Testis (tissue), 2 donors: ENCODE measurements at regions not wholly inside any gene's neighbourhood (a gene's known extent, or its start where the extent isn't known, plus 50 kb on each side); places are given as distances from the start of the nearest gene placed in this dataset.

Experiments
- DNase-seq: peaks from one replicate; pipeline ENCODE4 v3.0.0-alpha.2; 2019
- H3K27ac ChIP-seq, 2 donors: fragments of 200-600 bp; sonication (generic); one replicate each; pipeline ENCODE4 v1.5.1; 2019
- H3K27me3 ChIP-seq: fragments of 200-600 bp; sonication (generic); one replicate; pipeline ENCODE4 v1.5.1; 2019
- H3K36me3 ChIP-seq: fragments of 200-600 bp; sonication (generic); one replicate; pipeline ENCODE4 v1.5.1; 2017; ENCODE audit warnings: low read depth; ENCODE audit errors: missing control alignments
- H3K4me1 ChIP-seq: fragments of 200-600 bp; sonication (generic); one replicate; pipeline ENCODE4 v1.5.1; 2019
- H3K4me3 ChIP-seq, 2 donors: fragments of 200-600 bp; sonication (generic); one replicate each; pipeline ENCODE4 v1.5.1; 2017 to 2019
- H3K9me3 ChIP-seq: fragments of 200-600 bp; sonication (generic); one replicate; pipeline ENCODE4 v1.5.1; 2017
- CTCF ChIP-seq, 3 experiments: fragments of 450-650 bp in 2 of 3; fragments of 200-600 bp in 1 of 3; sonication (generic) in 1 of 3; IDR thresholded peaks; one replicate each; pipeline ENCODE4 v1.5.1; 2016 to 2019; ENCODE audit warnings: antibody characterized with exemption in 3 of 3, mild to moderate bottlenecking in 2 of 3, moderate library complexity in 1 of 3
- POLR2A ChIP-seq: fragments of 450-650 bp; IDR thresholded peaks from one replicate; pipeline ENCODE4 v1.6.1; 2017; ENCODE audit warnings: antibody characterized with exemption, mild to moderate bottlenecking, moderate library complexity
- WGBS, 2 donors: methylation state at CpG; one replicate each; pipeline ENCODE4 v1.1.5; 2018; 5-methylcytosine and 5-hydroxymethylcytosine counted together
- intact Hi-C: fragments of 100-400 bp; cut with DNase I; formaldehyde crosslinking; loops from one replicate; pipeline ENCODE4 v1.15.1; 2023; ENCODE audit warnings: low total_unique reads

GRCh38 chr3:65238652-65239051, 550.9 kb upstream of the ADAMTS9 start:
- no peaks in the 10 kb centered on the region for H3K9me3 ChIP-seq
- H3K4me3 ChIP-seq: no peak overlapping the region
- intact Hi-C loops: no loop called here
- no peaks in the 10 kb centered on the region for H3K4me1 ChIP-seq
- DNase-seq: no peak
- TF ChIP-seq POLR2A (no peak), CTCF (IDR thresholded peaks at IDR 0.05) (no peak)
- 59 to 95% methylated on average over 2 of the region's 2 CpGs for WGBS, 2 donors
- H3K27ac ChIP-seq: no peak overlapping the region
- H3K36me3 ChIP-seq: no peaks in the 10 kb centered on the region
- no peaks in the 10 kb centered on the region for H3K27me3 ChIP-seq

GRCh38 chr3:65234499-65234898, 546.7 kb upstream of the ADAMTS9 start:
- Histone ChIP-seq H3K4me1 (no peaks in the 10 kb centered on the region), H3K36me3 (no peaks in the 10 kb centered on the region), H3K27ac (no peak overlapping the region), H3K4me3 (no peak overlapping the region), H3K9me3 (no peaks in the 10 kb centered on the region), H3K27me3 (no peaks in the 10 kb centered on the region)
- TF ChIP-seq CTCF (IDR thresholded peaks at IDR 0.05) (no peak), POLR2A (no peak)
- intact Hi-C loops: no loop called here
- 69 to 71% methylated on average over 2 of the region's 2 CpGs for WGBS, 2 donors
- no peak for DNase-seq

- Histone ChIP-seq H3K36me3 (no peaks in the 10 kb centered on the region), H3K27ac (no peak overlapping the region), H3K4me3 (no peak overlapping the region), H3K9me3 (no peaks in the 10 kb centered on the region), H3K4me1 (no peaks in the 10 kb centered on the region), H3K27me3 (no peaks in the 10 kb centered on the region)
- TF ChIP-seq CTCF (IDR thresholded peaks at IDR 0.05) (no peak), POLR2A (no peak)
- WGBS, 2 donors: 82 to 89% methylated on average over 5 of the region's 5 CpGs
- intact Hi-C loops: no loop called here
- DNase-seq: no peak
Observed at GRCh38 chr3:65233561-65233960, 545.8 kb upstream of the ADAMTS9 start.

- DNase-seq: no peak
- Histone ChIP-seq H3K27me3 (no peaks in the 10 kb centered on the region), H3K27ac (no peak overlapping the region), H3K4me3 (no peak overlapping the region), H3K9me3 (no peaks in the 10 kb centered on the region), H3K4me1 (no peaks in the 10 kb centered on the region), H3K36me3 (no peaks in the 10 kb centered on the region)
- 88 to 94% methylated on average over 4 of the region's 4 CpGs for WGBS, 2 donors
- TF ChIP-seq POLR2A (no peak), CTCF (IDR thresholded peaks at IDR 0.05) (no peak)
- intact Hi-C loops: no loop called here
Observed at GRCh38 chr3:65231544-65231943, 543.7 kb upstream of the ADAMTS9 start.

- DNase-seq: no peak
- H3K4me1 ChIP-seq: no peaks in the 10 kb centered on the region
- no peaks in the 10 kb centered on the region for H3K36me3 ChIP-seq
- H3K9me3 ChIP-seq: no peaks in the 10 kb centered on the region
- H3K27me3 ChIP-seq: no peaks in the 10 kb centered on the region
- H3K4me3 ChIP-seq: no peak overlapping the region
- H3K27ac ChIP-seq: no peak overlapping the region
- TF ChIP-seq POLR2A (no peak), CTCF (IDR thresholded peaks at IDR 0.05) (no peak)
- WGBS, 2 donors: 69 to 82% methylated on average over 14 of the region's 14 CpGs
- intact Hi-C loops: no loop called here
Observed at GRCh38 chr3:65230261-65231139, 542.7 kb upstream of the ADAMTS9 start.
